ENCODE measurements at regions not wholly inside any gene's neighbourhood (a gene's known extent, or its start where the extent isn't known, plus 50 kb on each side); places are given as distances from the start of the nearest gene placed in this dataset.

DNA sequence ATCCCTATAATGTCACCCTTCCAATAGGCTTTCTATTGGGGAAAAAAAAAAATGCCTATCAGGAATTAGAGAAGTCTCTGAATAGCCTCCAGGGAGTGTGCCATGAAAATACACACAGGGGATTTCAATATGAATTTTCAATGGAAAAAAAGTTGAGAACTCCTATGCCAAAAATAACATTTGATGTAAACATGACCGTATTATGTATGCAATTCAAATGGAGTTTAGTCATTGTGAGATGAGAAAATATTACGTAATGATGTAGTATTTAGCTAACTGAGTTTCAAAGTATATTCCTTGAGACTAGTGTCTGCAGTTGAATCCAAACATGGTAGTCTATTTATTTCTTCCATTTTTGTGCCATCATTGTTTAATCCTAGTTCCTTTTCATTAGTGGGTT is 182.3 kb downstream of the BLID start:
- Histone ChIP-seq H3K9me3 (ENCODE audit: control insufficient read depth, low read length) (no peaks in the 10 kb centered on the region), H3K4me1 (ENCODE audit: control insufficient read depth, insufficient read depth, low read length) (peaks cover 5% of the 10 kb centered on the region), H3K27me3 (ENCODE audit: control insufficient read depth, insufficient read depth, low read length) (peaks cover 3% of the 10 kb centered on the region), H3K36me3 (ENCODE audit: control insufficient read depth, insufficient read depth, low read length) (no peaks in the 10 kb centered on the region), H3K9ac (ENCODE audit: low read length) (no peak overlapping the region), H3K4me3 (ENCODE audit: low read length) (no peak overlapping the region)

DNA sequence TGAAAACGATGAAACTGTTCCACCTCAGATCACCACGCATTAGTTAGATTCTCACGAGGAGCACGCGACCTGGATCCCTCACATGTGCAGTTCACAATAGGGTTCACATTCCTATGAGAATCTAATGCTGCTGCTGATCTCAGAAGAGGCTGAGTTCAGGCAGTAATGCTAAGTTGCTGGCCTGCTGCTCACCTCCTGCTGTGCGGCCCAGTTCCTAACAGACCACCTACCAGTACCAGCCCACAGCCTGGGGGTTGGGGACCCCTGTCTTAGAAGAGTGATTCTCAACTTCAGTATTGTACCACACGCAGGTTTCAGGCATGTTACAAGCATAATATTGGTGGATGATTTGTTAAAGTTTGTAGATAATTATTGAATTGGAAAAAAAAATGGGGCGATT is 182.7 kb downstream of the BLID start:
- peaks cover 3% of the 10 kb centered on the region for H3K27me3 ChIP-seq (ENCODE audit: control insufficient read depth, insufficient read depth, low read length)
- H3K36me3 ChIP-seq (ENCODE audit: control insufficient read depth, insufficient read depth, low read length): no peaks in the 10 kb centered on the region
- no peaks in the 10 kb centered on the region for H3K9me3 ChIP-seq (ENCODE audit: control insufficient read depth, low read length)
- H3K4me1 ChIP-seq (ENCODE audit: control insufficient read depth, insufficient read depth, low read length): peaks cover 5% of the 10 kb centered on the region
- H3K4me3 ChIP-seq (ENCODE audit: low read length): no peak overlapping the region
- H3K9ac ChIP-seq (ENCODE audit: low read length): no peak overlapping the region

DNA sequence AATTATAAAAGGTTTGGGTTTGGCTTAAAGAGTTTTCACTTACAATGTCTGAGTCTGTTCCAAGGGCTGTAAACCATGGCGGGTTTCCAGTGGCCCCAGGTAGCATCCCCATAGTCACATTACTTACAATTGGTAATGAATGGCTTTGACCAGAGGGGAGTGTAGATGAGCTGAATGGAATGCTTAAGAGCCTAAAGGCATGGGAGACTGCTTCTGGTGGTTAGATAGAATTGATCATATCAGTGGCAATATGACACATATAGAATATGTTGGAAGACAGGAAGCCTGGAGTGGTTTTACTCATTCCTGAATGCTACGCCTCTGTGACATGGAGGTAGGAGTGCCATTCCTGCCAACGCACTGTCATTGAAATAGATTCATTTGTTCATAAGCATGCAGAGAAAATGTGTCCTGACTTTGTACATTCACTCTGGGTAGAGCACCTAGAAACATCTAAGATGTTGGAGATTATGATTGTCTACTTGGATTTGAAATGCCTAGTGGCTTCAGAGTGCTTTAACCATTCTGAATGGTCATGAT is 183.3 kb downstream of the BLID start:
- H3K27me3 ChIP-seq (ENCODE audit: control insufficient read depth, insufficient read depth, low read length): peaks cover 3% of the 10 kb centered on the region
- no peaks in the 10 kb centered on the region for H3K9me3 ChIP-seq (ENCODE audit: control insufficient read depth, low read length)
- no peak overlapping the region for H3K4me3 ChIP-seq (ENCODE audit: low read length)
- no peak overlapping the region for H3K9ac ChIP-seq (ENCODE audit: low read length)
- H3K4me1 ChIP-seq (ENCODE audit: control insufficient read depth, insufficient read depth, low read length): peaks cover 5% of the 10 kb centered on the region
- no peaks in the 10 kb centered on the region for H3K36me3 ChIP-seq (ENCODE audit: control insufficient read depth, insufficient read depth, low read length)

DNA sequence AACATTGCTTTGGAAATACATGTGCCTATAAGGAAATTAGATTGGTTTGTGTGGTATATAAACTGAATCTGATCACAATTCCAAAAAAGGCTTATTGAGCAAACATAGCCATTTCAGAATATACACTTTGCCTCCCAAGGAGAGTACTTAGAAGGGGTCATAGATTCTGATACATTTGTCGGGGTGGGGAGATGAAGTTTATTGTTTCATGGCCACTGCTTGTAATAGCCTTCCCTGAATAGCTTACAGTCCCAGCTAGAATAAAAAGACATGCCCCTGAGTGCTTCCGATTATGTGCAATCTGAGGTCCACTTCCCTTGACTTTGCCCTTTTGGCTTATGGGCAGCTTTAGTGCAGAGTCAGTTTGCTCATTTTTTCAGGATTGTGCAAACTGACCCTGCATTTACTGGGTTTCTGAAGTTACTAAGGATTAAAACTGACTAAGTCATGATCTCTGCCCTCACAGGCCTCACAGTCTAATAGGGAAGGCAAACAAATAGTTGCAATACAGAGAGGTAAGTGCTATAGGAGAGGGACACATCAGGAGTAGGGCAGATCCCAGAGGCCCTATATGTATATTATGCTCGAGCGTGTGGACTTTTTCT is 184.2 kb downstream of the BLID start:
- Histone ChIP-seq H3K27me3 (ENCODE audit: control insufficient read depth, insufficient read depth, low read length) (peaks cover 3% of the 10 kb centered on the region), H3K4me1 (ENCODE audit: control insufficient read depth, insufficient read depth, low read length) (peaks cover 5% of the 10 kb centered on the region), H3K4me3 (ENCODE audit: low read length) (no peak overlapping the region), H3K9me3 (ENCODE audit: control insufficient read depth, low read length) (no peaks in the 10 kb centered on the region), H3K9ac (ENCODE audit: low read length) (no peak overlapping the region), H3K36me3 (ENCODE audit: control insufficient read depth, insufficient read depth, low read length) (no peaks in the 10 kb centered on the region)

DNA sequence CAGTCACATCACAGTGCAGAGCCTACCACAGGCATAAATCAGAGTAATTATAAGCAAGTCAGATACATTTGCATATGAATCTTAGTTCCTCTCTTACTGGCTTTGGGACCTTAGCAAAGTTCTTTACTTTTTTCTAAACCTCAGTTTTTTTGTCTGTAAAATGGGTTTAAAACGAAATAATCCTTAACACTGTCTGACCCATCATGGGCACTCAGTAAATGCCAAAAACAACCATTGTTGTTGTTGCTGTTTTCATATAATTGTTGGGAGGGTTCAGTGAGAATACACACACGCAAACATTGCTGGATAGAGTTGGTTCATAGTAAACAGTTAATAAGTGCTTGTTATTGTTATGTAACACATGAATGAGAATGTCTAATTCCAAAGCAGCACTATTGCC is 184.9 kb downstream of the BLID start:
- H3K4me1 ChIP-seq (ENCODE audit: control insufficient read depth, insufficient read depth, low read length): peaks cover 5% of the 10 kb centered on the region
- no peak overlapping the region for H3K9ac ChIP-seq (ENCODE audit: low read length)
- H3K36me3 ChIP-seq (ENCODE audit: control insufficient read depth, insufficient read depth, low read length): no peaks in the 10 kb centered on the region
- H3K9me3 ChIP-seq (ENCODE audit: control insufficient read depth, low read length): no peaks in the 10 kb centered on the region
- peaks cover 3% of the 10 kb centered on the region for H3K27me3 ChIP-seq (ENCODE audit: control insufficient read depth, insufficient read depth, low read length)
- H3K4me3 ChIP-seq (ENCODE audit: low read length): no peak overlapping the region

DNA sequence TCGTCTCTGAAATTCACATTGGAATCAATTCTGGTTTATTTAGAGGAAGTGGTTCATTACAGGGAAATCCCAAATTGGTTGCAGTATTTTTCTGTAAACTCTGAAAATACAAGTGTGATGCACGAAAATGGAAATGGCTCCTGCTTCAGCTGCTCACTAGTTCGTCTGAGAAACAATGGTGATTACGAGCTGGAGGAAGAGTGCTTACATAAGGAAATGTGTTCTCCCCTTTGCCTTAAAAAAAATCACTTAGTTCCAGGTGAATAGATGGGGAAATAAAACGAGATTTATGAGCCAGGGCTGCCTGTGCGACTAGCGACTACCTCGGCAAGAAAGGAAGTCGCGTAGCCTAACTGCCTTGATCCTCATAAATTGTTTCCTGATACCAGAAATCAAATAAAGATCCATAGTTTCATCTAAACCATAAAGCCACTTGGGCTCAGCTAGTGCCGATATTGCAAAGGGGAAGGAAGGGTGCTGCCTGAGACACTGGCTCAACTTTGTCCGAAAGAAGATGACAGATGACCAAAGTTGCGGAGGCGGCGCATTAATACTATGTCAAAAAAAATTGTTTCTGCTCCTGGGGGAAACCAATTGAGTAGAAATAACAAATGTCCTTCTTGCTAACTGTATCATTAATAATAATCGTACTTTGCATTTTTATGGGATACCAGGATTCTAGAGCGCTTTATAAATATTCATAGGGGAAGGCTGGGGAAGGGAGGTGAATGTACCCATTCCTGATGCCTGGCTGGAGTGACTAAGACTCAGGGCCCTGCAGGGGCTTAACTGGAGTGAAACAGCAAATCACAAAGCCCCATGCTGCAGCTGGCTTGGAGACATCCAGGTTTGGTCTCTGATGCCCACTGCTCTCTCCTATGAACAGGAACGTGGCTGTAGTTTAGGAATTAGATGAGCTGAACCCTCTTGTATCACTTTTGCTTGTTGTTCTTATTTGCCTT is 185.7 kb downstream of the BLID start:
- no peaks in the 10 kb centered on the region for H3K9me3 ChIP-seq (ENCODE audit: control insufficient read depth, low read length)
- H3K9ac ChIP-seq (ENCODE audit: low read length): no peak overlapping the region
- no peak overlapping the region for H3K4me3 ChIP-seq (ENCODE audit: low read length)
- peaks cover 3% of the 10 kb centered on the region for H3K27me3 ChIP-seq (ENCODE audit: control insufficient read depth, insufficient read depth, low read length)
- H3K36me3 ChIP-seq (ENCODE audit: control insufficient read depth, insufficient read depth, low read length): no peaks in the 10 kb centered on the region
- H3K4me1 ChIP-seq (ENCODE audit: control insufficient read depth, insufficient read depth, low read length): peaks cover 5% of the 10 kb centered on the region

DNA sequence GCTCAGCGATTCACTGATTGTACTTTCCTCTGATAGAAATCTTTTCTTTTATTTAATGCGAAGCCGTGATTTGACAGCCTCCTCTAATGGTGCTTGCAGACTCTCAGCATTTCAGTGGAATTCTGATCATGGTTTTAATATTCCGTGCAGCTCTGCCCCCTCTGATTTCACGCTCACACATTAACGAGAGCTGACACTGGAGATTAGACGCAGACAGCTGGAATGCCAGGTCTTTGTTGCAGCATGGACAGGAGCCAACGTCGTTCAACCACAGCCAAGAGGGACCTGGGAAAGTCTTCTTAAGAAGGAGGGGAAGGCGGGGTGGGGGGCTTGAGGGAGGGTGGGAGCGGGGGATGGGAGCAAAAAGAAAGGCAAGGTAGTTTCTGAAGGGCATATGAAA is 186.4 kb downstream of the BLID start:
- H3K9ac ChIP-seq (ENCODE audit: low read length): no peak overlapping the region
- H3K4me3 ChIP-seq (ENCODE audit: low read length): no peak overlapping the region
- H3K27me3 ChIP-seq (ENCODE audit: control insufficient read depth, insufficient read depth, low read length): peaks cover 3% of the 10 kb centered on the region
- H3K9me3 ChIP-seq (ENCODE audit: control insufficient read depth, low read length): no peaks in the 10 kb centered on the region
- no peaks in the 10 kb centered on the region for H3K36me3 ChIP-seq (ENCODE audit: control insufficient read depth, insufficient read depth, low read length)
- peaks cover 5% of the 10 kb centered on the region for H3K4me1 ChIP-seq (ENCODE audit: control insufficient read depth, insufficient read depth, low read length)

DNA sequence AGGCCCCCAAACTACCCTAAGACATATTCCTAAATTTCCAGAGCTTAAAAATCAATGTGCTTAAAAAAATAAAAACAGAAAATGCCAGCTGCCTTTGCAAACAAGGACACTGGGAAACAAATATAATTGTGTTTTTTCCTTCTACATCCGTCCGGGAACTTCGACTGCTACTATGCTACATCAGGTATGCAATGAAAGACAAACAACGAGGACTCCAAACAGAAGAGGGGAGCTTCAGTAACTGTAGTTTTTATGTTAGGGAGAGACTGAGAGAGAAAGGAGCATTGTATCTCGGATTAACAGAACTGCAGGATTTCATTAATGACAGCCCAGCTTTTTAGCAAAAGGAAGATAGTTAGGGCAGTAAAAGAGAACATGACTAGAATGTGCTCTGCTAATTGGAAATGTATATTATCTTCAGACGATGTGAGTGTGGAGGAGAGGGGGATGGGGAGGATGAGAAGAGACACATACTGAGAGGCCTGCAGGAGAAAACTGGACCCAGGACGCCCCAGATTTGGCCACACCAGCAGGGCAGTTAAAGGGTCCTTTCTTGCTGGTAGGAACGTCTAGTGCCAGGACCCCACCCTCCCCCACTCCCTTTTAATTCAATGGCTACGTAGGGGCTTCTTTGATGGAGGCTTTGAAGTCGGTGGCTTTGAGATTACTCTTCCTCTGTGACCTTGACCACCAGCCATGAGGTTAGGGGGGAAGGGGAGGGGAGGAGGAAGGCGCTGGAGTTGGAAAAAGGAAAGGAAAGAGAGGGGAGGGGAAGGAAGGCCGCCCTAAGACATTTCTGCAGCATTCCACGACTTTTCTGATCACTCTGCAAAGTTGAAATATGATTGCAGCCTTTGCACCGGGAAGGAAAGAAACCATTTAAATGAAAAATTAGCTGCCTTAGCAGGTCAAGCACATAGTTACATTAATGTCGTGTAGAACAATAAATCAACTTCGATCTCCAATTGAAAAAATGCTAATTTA is 187.1 kb downstream of the BLID start:
- peaks cover 3% of the 10 kb centered on the region for H3K27me3 ChIP-seq (ENCODE audit: control insufficient read depth, insufficient read depth, low read length)
- H3K9ac ChIP-seq (ENCODE audit: low read length): no peak overlapping the region
- no peaks in the 10 kb centered on the region for H3K9me3 ChIP-seq (ENCODE audit: control insufficient read depth, low read length)
- no peak overlapping the region for H3K4me3 ChIP-seq (ENCODE audit: low read length)
- H3K36me3 ChIP-seq (ENCODE audit: control insufficient read depth, insufficient read depth, low read length): no peaks in the 10 kb centered on the region
- H3K4me1 ChIP-seq (ENCODE audit: control insufficient read depth, insufficient read depth, low read length): peaks cover 5% of the 10 kb centered on the region

DNA sequence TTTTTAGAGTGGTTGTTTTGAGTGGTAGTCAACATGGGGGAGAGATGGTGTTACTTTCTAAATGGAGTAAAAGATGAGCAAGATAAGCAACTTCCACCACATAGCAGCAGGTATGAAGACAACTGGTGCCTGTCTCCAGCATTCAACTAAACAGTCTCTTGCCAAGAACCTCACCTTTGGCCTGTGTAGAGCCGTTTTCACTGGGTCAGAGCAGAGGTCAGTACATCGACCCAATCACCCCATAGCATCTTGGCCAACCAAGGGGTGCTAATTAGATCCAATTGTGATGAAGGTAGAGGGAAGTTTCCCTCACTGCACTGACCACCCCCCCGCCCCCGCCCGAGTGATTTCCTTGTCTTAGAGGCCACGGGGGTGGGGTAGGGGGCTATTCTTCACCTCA is 188.2 kb downstream of the BLID start:
- Histone ChIP-seq H3K4me3 (ENCODE audit: low read length) (no peak overlapping the region), H3K4me1 (ENCODE audit: control insufficient read depth, insufficient read depth, low read length) (peaks cover 5% of the 10 kb centered on the region), H3K36me3 (ENCODE audit: control insufficient read depth, insufficient read depth, low read length) (no peaks in the 10 kb centered on the region), H3K9ac (ENCODE audit: low read length) (no peak overlapping the region), H3K27me3 (ENCODE audit: control insufficient read depth, insufficient read depth, low read length) (peaks cover 3% of the 10 kb centered on the region), H3K9me3 (ENCODE audit: control insufficient read depth, low read length) (no peaks in the 10 kb centered on the region)

DNA sequence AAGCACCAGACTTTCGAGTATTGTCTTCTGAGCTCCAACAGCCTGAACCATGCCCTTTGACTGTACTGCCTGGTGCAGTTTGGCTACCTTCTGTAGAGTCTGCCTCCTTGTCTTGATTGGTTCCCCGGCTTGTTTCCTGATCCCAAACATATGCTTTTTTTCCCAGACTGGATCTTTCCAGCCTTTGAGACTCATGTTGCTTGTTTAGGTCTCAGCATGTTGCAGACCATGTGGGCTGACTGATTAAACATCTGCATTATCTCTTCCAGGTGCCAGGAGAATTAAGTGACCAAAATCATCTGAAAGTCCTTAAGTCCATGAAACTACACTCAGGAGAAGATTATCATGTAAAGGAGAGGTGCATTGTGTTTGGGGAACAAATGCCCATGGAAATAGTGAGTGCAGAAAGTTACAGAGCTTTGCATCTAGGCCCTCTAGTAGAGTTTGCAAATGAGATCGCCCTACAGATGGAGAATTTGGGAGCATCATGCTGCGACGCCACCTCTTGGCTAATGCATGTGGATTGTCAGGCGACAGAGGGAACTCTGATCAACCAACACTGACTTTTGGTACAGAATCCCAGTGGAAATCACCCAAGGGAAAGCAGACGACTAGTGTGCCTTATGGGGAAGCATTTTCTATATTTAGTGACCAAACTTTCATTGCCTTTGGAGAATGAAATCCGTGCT is 188.8 kb downstream of the BLID start:
- Histone ChIP-seq H3K36me3 (ENCODE audit: control insufficient read depth, insufficient read depth, low read length) (no peaks in the 10 kb centered on the region), H3K27me3 (ENCODE audit: control insufficient read depth, insufficient read depth, low read length) (peaks cover 3% of the 10 kb centered on the region), H3K4me3 (ENCODE audit: low read length) (no peak overlapping the region), H3K9me3 (ENCODE audit: control insufficient read depth, low read length) (no peaks in the 10 kb centered on the region), H3K4me1 (ENCODE audit: control insufficient read depth, insufficient read depth, low read length) (peaks cover 5% of the 10 kb centered on the region), H3K9ac (ENCODE audit: low read length) (no peak overlapping the region)

DNA sequence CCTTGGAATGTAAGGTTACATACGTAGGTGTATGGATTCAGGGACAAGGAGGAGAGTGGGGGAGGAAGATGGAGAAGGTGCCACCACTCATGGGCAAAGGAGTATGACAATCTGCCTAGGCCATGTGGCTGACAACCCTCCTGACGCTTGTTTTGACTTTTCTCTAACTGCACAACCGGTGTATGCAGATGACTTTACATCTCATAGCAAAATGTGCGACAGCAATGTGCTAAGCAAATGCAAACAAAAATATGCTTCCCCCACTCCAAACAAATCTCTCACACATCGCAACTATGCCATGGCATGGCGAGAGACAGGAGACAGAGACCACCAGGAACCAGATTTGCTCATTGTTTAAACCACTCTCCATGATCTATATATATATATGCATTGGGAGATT is 191.8 kb downstream of the BLID start:
- no peak overlapping the region for H3K9ac ChIP-seq (ENCODE audit: low read length)
- peaks cover 3% of the 10 kb centered on the region for H3K4me1 ChIP-seq (ENCODE audit: control insufficient read depth, insufficient read depth, low read length)
- no peaks in the 10 kb centered on the region for H3K9me3 ChIP-seq (ENCODE audit: control insufficient read depth, low read length)
- no peak overlapping the region for H3K4me3 ChIP-seq (ENCODE audit: low read length)
- no peaks in the 10 kb centered on the region for H3K27me3 ChIP-seq (ENCODE audit: control insufficient read depth, insufficient read depth, low read length)
- no peaks in the 10 kb centered on the region for H3K36me3 ChIP-seq (ENCODE audit: control insufficient read depth, insufficient read depth, low read length)

Data from mucosa of stomach (tissue), 1 donor.